NCI-H128 (cell line): ENCODE measurements at regions not wholly inside any gene's neighbourhood (a gene's known extent, or its start where the extent isn't known, plus 50 kb on each side); places are given as distances from the start of the nearest gene placed in this dataset.
"Not testable (repeated sequence)": the region's sequence is repeated elsewhere in the genome, so short reads cannot be mapped to it uniquely, and the experiment has no call there.

Experiments used
- DNase-seq: peaks from one replicate; lab custom pipeline; 2025; ENCODE audit not compliant: unreplicated experiment; lab: John Stamatoyannopoulos, UW

- DNase-seq, result no peak
These were observed 1031.2 kb downstream of the EFNA5 start for GRCh38 chr5:106639488-106639887.

- DNase-seq, result no peak
These were observed 1033.5 kb downstream of the EFNA5 start for GRCh38 chr5:106637275-106637674.

GRCh38 chr5:106634375-106634774, 1036.4 kb downstream of the EFNA5 start:
- DNase-seq, result no peak

DNA sequence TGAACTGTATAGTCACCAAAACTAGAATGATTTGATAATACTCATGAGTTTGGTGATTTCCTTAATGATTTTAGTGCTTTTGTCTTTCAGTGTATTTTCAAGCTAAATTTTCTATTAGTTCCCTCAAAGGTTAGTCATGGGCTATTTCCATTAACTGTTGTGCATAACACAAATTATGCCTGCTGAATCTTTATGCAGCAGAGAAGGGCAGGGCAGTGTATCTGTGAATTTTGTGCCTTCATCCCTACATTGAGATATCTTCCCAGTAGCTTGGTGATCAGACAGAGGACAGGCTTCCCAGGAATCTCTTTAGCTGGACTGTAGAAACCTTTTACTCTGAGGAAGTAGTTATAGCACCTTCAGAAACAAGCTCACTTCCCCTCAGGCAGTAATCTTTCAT, 1036.9 kb downstream of the EFNA5 start:
- DNase-seq, result no peak

GRCh38 chr5:106628456-106628855, 1042.3 kb downstream of the EFNA5 start:
- DNase-seq, result not testable (repeated sequence)

DNA sequence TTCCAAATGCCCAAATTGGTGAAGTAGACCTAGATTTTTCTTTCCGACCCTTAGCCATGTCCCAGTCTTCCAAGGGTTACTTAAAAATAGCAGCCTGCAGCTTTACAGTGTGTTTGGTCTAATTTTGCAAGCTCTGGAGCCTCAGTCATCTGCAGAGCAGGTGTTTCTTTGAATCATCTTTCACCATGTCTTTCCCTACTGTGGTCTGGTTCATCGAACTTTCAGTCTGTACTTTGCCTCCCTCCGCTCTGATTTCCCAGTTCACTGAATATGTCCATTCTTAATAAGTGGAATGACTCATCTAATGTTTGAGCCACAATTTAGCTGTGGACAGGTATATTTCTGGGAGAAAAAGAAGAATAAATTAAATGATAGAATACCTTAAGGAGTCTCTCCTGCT, 1060.7 kb downstream of the EFNA5 start:
- DNase-seq, result no peak

GRCh38 chr5:106601620-106602019, 1069.1 kb downstream of the EFNA5 start:
- DNase-seq, result no peak

GRCh38 chr5:106600803-106601202, 1069.9 kb downstream of the EFNA5 start:
- no peak for DNase-seq

GRCh38 chr5:106595864-106596263, 1074.9 kb downstream of the EFNA5 start:
- DNase-seq, result no peak

DNA sequence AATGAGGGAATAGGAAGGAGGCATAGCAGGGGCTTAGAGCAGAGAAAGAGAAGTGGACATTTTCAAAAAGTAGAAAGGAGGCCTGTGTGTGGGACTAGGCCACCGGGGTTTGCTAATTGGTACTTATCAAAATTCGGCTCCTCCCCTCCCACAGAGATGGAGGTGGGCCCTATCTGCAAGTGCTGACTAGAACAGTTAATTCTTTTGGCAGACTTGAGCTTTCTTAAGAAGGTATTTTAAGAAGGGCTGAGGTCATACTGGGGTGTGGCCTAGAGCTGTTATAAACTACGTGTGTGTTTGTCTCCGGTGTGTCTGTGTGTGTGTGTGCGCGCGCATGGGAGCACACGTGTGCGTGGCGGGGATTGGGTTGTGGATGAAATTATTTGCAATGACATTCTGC, 1086.5 kb downstream of the EFNA5 start:
- no peak for DNase-seq

GRCh38 chr5:106578736-106579135, 1092.0 kb downstream of the EFNA5 start:
- no peak for DNase-seq

DNA sequence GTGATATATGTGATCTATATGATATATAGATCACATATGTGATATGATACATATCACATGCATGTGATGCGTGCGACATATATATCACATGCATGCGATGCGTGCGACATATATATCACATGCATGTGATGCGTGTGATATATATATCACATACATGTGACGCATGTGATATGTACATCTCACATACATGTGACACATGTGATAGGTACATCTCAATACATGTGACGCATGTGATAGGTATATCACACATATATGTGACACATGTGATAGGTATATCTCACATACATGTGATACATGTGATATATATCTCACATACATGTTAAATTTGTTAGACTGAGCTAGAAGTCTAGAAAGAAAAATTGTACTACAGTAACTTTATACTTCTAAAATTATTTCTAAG, 1095.9 kb downstream of the EFNA5 start:
- no peak for DNase-seq

DNA sequence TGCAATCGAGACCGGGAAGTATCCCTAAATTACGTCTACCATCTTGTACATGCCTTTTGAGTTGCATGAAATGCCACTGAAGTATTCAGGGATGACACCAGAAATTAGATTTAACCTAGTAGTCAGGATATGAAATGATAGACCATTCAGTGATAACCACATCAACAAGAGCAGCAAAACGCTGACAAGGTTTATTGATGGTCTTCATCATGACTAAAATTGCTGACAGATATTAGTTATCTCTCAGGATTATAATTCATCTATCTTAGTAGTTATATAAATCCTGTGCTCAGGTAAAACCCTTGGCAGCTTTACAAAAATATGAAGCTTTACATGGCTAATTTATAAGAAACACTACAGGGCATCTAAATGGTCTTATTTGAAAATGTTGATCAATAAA, 1104.7 kb downstream of the EFNA5 start:
- no peak for DNase-seq

GRCh38 chr5:106545325-106545724, 1125.4 kb downstream of the EFNA5 start:
- DNase-seq, result no peak

DNA sequence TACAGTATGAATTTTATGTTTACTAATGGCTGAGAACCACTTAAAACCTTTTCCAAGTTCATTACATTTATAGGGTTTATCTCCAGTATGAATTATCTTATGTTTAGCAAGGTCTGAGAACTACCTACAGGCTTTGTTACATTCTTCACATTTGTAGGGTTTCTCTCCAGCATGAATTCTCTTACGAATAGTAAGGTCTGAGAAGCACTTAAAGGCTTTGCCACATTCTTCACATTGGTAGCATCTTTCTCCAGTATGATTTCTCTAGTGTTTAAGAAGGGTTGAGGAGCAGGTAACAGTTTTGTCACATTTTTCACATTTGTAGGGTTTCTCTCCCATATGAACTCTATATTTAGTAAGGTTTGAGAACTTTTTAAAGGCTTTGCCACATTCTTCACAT, 1127.4 kb downstream of the EFNA5 start:
- DNase-seq, result no peak

DNA sequence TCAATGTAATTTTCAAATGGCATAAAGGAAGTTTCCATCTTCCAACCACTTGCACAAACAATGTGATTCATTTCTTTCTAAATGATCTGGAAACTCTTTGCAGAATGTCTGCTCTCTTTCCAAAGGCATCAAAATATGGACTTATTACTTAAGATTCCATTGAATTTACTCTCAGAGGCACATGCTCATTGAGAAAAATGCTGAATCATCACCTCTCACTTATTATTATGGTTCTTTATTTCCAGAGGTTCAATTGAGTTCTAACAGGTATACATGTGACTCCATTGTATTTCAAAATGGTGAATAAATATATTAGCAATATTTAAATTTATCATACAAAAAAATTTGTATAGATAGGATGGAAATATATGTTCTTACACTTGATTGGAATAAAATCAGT, 1140.6 kb downstream of the EFNA5 start:
- no peak for DNase-seq

- no peak for DNase-seq
These were observed 1145.3 kb downstream of the EFNA5 start for GRCh38 chr5:106525438-106525837.

DNA sequence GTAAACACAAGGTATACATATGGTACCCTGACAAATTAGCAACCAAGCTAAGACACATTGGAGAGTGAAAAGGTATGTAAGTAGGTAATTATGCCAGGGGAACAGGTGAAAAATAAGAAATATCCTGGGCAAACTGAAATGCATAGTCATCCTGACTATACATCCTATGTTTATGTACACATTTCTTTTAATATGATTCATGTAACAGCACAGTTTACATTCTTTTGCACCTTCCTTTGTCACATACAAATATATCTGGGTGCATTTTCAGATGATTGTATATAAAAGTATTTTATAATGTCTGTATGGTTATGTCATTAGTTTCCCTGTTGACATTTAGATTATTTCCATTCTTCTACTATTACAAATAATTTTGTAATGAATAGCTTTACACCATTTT, 1146.9 kb downstream of the EFNA5 start:
- no peak for DNase-seq

- DNase-seq, result no peak
These were observed 1148.4 kb downstream of the EFNA5 start for GRCh38 chr5:106522296-106522695.

DNA sequence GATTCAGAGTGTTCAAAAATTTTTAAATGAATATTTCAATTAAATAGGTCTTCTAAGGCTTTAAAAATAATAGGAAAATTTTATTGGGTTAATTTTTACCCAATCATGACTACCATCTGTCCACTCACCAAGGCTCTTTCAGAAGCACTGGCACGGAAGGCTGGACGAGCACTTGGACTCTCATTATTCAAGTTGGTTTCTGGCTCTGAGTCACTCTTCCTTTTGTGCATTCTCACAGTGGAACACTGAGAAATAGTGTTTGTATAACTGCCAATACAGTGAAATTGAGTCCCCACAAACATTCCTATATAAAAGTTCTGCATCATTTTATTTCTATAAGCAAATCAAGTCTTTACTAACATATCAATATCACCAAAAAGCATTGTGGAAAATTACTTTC, 1149.0 kb downstream of the EFNA5 start:
- DNase-seq, result no peak

GRCh38 chr5:106510321-106510720, 1160.4 kb downstream of the EFNA5 start:
- no peak for DNase-seq

DNA sequence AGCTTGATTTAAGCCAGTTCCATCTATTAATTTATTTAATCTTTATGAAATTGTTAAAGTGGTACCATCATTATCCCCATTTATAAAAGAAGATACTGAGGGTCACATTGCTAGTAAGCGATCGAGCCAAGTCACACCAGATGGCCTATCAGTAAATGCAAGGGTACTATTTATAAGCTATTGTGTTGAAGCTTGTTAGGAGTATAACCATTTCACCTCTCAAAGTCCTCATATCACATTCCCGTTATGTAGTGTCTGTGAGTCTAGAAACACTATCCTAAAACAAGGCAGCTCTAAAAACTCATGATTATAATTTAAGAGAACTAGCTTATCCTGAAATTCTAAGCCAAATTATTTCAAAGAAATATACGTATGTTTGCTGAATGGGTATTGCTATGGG, 1161.8 kb downstream of the EFNA5 start:
- DNase-seq, result no peak

GRCh38 chr5:106493910-106494309, 1176.8 kb downstream of the EFNA5 start:
- DNase-seq, result no peak

DNA sequence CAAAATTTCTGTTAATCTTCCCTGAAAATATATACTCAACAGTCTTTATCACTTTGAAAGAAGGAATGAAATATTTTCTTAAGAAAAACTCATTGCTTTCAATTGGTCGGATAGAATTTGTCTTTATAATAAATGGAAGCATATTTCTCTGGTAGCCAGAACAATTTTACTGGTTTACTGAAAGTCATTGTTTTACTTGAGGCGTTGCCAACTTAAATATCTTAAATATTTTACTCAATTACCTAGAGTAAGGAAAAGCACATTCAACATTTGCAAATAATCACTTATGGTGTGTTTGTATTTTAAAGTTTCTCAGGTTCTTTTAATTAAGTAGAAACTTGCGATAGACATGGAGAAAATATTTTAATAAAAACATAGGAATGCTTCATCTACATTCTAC, 1181.7 kb downstream of the EFNA5 start:
- no peak for DNase-seq
